ENCODE measurements at regions not wholly inside any gene's neighbourhood (a gene's known extent, or its start where the extent isn't known, plus 50 kb on each side); places are given as distances from the start of the nearest gene placed in this dataset.

GRCh38 chr3:148607491-148607890, 90.2 kb upstream of the AGTR1 start:
- Histone ChIP-seq H3K4me3 (ENCODE audit: low read depth in 2 of 2, low read length in 2 of 2) (no peak overlapping the region), H3K4me1 (ENCODE audit: control insufficient read depth, insufficient read depth, low read length) (no peaks in the 10 kb centered on the region), H3K27me3 (ENCODE audit: control insufficient read depth, insufficient read depth, low read length) (no peaks in the 10 kb centered on the region), H3K9me3 (ENCODE audit: control insufficient read depth, insufficient read depth, low read depth, low read length) (no peaks in the 10 kb centered on the region), H3K27ac (ENCODE audit: low read length) (no peak overlapping the region), H3K36me3 (ENCODE audit: control insufficient read depth, insufficient read depth, low read length) (no peaks in the 10 kb centered on the region)
- ATAC-seq (no peak), DNase-seq (ENCODE audit: low read depth, low spot score) (no peak)
- BruUV-seq (replicated peaks): no TSS peak
- intact Hi-C loops (cut with micrococcal nuclease; ENCODE audit: unreplicated experiment) (no loop called here), in situ Hi-C loops (cut with HindIII; ENCODE audit: low pct_unique_long_range_greater_than_20kb, low sequenced_read_pairs) (no loop called here)
- ChIA-PET CTCF (no interaction called here), POLR2A (no interaction called here)
- TF ChIP-seq TCF7L2 (IDR thresholded peaks at IDR 0.05; ENCODE audit: low read depth, low read length) (no peak), SIN3A (IDR thresholded peaks at IDR 0.05; ENCODE audit: borderline replicate concordance, insufficient read depth, low read depth, low read length) (no peak), POLR2AphosphoS5 (IDR thresholded peaks at IDR 0.05; ENCODE audit: low read depth, low read length) (no peak)

- DNase-seq (ENCODE audit: low read depth, low spot score): no peak
- in situ Hi-C loops (cut with HindIII; ENCODE audit: low pct_unique_long_range_greater_than_20kb, low sequenced_read_pairs) (no loop called here), intact Hi-C loops (cut with micrococcal nuclease; ENCODE audit: unreplicated experiment) (no loop called here)
- ChIA-PET CTCF (no interaction called here), POLR2A (no interaction called here)
- Histone ChIP-seq H3K27me3 (ENCODE audit: control insufficient read depth, insufficient read depth, low read length) (no peaks in the 10 kb centered on the region), H3K9me3 (ENCODE audit: control insufficient read depth, insufficient read depth, low read depth, low read length) (no peaks in the 10 kb centered on the region), H3K36me3 (ENCODE audit: control insufficient read depth, insufficient read depth, low read length) (no peaks in the 10 kb centered on the region), H3K27ac (ENCODE audit: low read length) (no peak overlapping the region), H3K4me1 (ENCODE audit: control insufficient read depth, insufficient read depth, low read length) (no peaks in the 10 kb centered on the region), H3K4me3 (ENCODE audit: low read depth in 2 of 2, low read length in 2 of 2) (no peak overlapping the region)
- TF ChIP-seq REST (IDR thresholded peaks at IDR 0.05; ENCODE audit: insufficient read depth in 1 of 2, low read depth in 2 of 2, low read length in 1 of 2): no peak
- no TSS peak for BruUV-seq (replicated peaks)
- no peak for ATAC-seq
Observed at GRCh38 chr3:148612278-148612677, 85.4 kb upstream of the AGTR1 start.

- CTCF ChIA-PET: no interaction called here
- POLR2A ChIA-PET: no interaction called here
- H3K27ac ChIP-seq (ENCODE audit: low read length): no peak overlapping the region
- no peak for ATAC-seq
- intact Hi-C loops (cut with micrococcal nuclease; ENCODE audit: unreplicated experiment) (no loop called here), in situ Hi-C loops (cut with HindIII; ENCODE audit: low pct_unique_long_range_greater_than_20kb, low sequenced_read_pairs) (no loop called here)
- no TSS peak for BruUV-seq (replicated peaks)
- DNase-seq (ENCODE audit: low read depth, low spot score): no peak
- no peak overlapping the region for H3K4me3 ChIP-seq (ENCODE audit: low read depth in 2 of 2, low read length in 2 of 2)
- no peaks in the 10 kb centered on the region for H3K9me3 ChIP-seq (ENCODE audit: control insufficient read depth, insufficient read depth, low read depth, low read length)
- TF ChIP-seq SIN3A (IDR thresholded peaks at IDR 0.05; ENCODE audit: borderline replicate concordance, insufficient read depth, low read depth, low read length): no peak
- no peak for TF ChIP-seq CTCF (IDR thresholded peaks at IDR 0.05)
- TF ChIP-seq TCF7L2 (IDR thresholded peaks at IDR 0.05; ENCODE audit: low read depth, low read length): no peak
- no peak for TF ChIP-seq REST (IDR thresholded peaks at IDR 0.05; ENCODE audit: insufficient read depth in 1 of 2, low read depth in 2 of 2, low read length in 1 of 2)
- no peak for TF ChIP-seq POLR2AphosphoS5 (IDR thresholded peaks at IDR 0.05; ENCODE audit: low read depth, low read length)
- H3K4me1 ChIP-seq (ENCODE audit: control insufficient read depth, insufficient read depth, low read length): no peaks in the 10 kb centered on the region
- no peaks in the 10 kb centered on the region for H3K36me3 ChIP-seq (ENCODE audit: control insufficient read depth, insufficient read depth, low read length)
- H3K27me3 ChIP-seq (ENCODE audit: control insufficient read depth, insufficient read depth, low read length): no peaks in the 10 kb centered on the region
Observed at GRCh38 chr3:148615382-148615781, 82.3 kb upstream of the AGTR1 start.

Data from Panc1 (cell line).